Spinal cord (tissue), 9 donors: ENCODE measurements at regions not wholly inside any gene's neighbourhood (a gene's known extent, or its start where the extent isn't known, plus 50 kb on each side); places are given as distances from the start of the nearest gene placed in this dataset.

Experiments used
- DNase-seq, 6 donors: peaks; one replicate each; pipeline versions ENCODE4 v3.0.0 to v3.0.0-alpha.2; 2013 to 2015; ENCODE audit warnings: low spot score in 6 of 6, low read depth in 4 of 6
- H3K27ac ChIP-seq: one replicate; pipeline ENCODE4 v1.5.1; 2013; ENCODE audit warnings: low read depth, low read length, control low read depth
- H3K27me3 ChIP-seq: one replicate; pipeline ENCODE4 v1.6.1; 2013; ENCODE audit warnings: low read length; ENCODE audit not compliant: control insufficient read depth, insufficient read depth
- H3K36me3 ChIP-seq: one replicate; pipeline ENCODE4 v1.6.1; 2013; ENCODE audit warnings: low read length; ENCODE audit not compliant: control insufficient read depth, insufficient read depth
- H3K4me1 ChIP-seq: one replicate; pipeline ENCODE4 v1.6.1; 2013; ENCODE audit warnings: low read length; ENCODE audit not compliant: control insufficient read depth, insufficient read depth
- H3K4me3 ChIP-seq: one replicate; pipeline ENCODE4 v1.5.1; 2013; ENCODE audit warnings: low read depth, low read length, control low read depth
- H3K9me3 ChIP-seq: one replicate; pipeline ENCODE4 v1.6.1; 2013; ENCODE audit warnings: low read length; ENCODE audit not compliant: control insufficient read depth, insufficient read depth
- WGBS: methylation state at CpG from one replicate; pipeline ENCODE4 v1.1.5; 2013; ENCODE audit warnings: missing lambda C conversion rate; ENCODE audit not compliant: insufficient coverage; 5-methylcytosine and 5-hydroxymethylcytosine counted together
- donor health status: healthy.

DNA sequence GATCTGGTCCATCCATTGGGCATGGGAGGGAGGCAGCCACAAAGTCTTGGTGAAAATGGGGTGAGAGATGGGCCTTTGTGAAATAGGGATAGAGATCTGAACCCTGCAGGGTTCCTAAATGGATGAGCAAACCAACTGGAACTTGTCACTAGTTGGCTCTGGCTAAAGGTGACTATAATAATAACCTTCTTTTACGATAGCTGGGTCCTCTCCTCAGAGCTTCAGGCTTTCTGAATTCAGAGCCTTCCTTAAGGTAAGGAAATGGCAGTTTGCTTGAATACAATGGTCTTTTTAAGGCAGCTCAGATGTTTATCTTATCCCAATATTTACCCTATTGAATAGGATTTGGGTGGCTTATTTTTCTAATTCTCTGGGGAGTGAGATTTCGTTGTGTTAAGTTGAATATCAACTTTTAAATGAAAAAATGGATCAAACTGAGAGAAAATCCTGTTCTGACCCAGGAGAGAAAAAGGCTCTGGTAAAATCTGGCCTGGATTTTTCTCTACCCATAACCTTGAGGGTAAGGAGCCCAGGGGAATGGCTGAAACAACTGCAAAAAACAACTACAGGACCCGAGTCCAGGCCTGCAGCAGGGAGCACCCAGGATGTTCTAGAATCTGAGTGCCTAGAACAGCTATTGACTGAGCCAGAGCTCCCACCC, 61.1 kb upstream of the CXCR4 start:
- no peak overlapping the region for H3K27ac ChIP-seq
- H3K36me3 ChIP-seq: no peaks in the 10 kb centered on the region
- 53% methylated on average over 1 of the region's 3 CpGs for WGBS
- H3K4me3 ChIP-seq: no peak overlapping the region
- no peaks in the 10 kb centered on the region for H3K9me3 ChIP-seq
- no peaks in the 10 kb centered on the region for H3K27me3 ChIP-seq
- no peaks in the 10 kb centered on the region for H3K4me1 ChIP-seq
- no peak for DNase-seq

DNA sequence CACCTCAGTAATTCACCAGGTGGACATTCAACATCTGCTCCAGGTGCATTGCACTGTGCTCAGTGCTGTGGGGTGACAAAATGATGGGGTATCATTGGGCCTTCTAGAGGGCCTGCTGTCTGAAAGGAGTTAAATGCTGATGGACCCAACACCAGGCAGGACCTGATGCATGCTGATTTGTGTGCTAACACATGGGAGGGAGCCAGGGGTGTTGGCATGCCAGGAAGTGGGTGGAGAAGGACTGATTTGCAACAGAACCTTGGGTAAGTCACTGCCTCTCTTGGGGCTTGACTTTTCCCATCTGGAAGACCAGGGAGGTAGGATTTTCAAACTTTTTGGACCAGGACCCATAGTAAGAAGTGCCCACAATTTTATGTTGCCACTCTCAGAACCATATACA, 57.9 kb upstream of the CXCR4 start:
- Histone ChIP-seq H3K4me1 (no peaks in the 10 kb centered on the region), H3K27me3 (no peaks in the 10 kb centered on the region), H3K27ac (no peak overlapping the region), H3K9me3 (no peaks in the 10 kb centered on the region), H3K4me3 (no peak overlapping the region), H3K36me3 (no peaks in the 10 kb centered on the region)
- DNase-seq: no peak

DNA sequence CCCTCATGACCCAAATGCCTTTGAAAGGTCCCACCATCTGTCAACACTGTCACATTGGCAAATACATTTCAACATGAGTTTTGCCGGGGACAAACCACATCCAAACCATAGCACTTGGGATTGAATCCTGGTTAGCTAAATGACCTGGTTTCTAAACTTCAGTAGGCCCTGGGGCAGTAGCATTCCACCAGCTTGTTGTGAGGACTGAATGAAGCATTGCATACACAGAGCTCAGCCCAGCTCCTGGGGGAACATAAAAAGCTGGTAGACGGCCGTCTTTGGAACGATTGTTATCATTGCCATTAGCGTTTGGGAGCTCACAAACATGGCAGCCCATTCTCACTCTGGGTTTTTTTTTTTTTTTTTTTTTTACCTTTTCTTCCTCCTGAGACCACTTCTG, 57.5 kb upstream of the CXCR4 start:
- no peaks in the 10 kb centered on the region for H3K4me1 ChIP-seq
- no peaks in the 10 kb centered on the region for H3K9me3 ChIP-seq
- 91% methylated on average over 5 of the region's 5 CpGs for WGBS

GRCh38 chr2:136173126-136173525, 55.2 kb upstream of the CXCR4 start:
- Histone ChIP-seq H3K27ac (no peak overlapping the region), H3K4me3 (no peak overlapping the region), H3K36me3 (no peaks in the 10 kb centered on the region), H3K27me3 (no peaks in the 10 kb centered on the region), H3K4me1 (no peaks in the 10 kb centered on the region), H3K9me3 (no peaks in the 10 kb centered on the region)
- DNase-seq: no peak
- WGBS: no CpG with 5 or more reads among the region's 1 CpG

More for the DNA sequence above, 57.5 kb upstream of the CXCR4 start:
- DNase-seq: no peak
- no peaks in the 10 kb centered on the region for H3K36me3 ChIP-seq
- H3K4me3 ChIP-seq: no peak overlapping the region
- H3K27me3 ChIP-seq: no peaks in the 10 kb centered on the region
- no peak overlapping the region for H3K27ac ChIP-seq

DNA sequence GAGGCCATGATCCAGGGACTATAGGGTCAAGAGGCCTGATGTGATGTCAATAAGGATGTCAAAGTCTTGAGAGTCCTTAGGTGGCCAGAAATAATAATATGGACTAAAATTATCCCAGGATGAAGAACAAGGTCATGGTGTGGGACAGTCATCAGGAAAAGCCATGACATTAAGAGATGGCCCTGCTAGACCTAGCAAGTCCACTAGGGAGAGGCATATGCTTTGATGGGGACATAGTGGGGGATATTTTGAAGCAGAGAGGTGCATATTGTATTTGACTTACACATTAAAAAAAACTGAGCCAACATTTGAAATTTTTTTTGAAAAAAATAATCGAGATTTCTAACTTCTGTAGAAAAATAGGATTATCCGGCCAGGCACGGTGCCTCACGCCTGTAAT, 53.3 kb upstream of the CXCR4 start:
- Histone ChIP-seq H3K4me1 (no peaks in the 10 kb centered on the region), H3K9me3 (no peaks in the 10 kb centered on the region), H3K27ac (no peak overlapping the region), H3K36me3 (no peaks in the 10 kb centered on the region), H3K4me3 (no peak overlapping the region), H3K27me3 (no peaks in the 10 kb centered on the region)
- DNase-seq: no peak
- WGBS: 93% methylated on average over 3 of the region's 4 CpGs

GRCh38 chr2:136168720-136169119, 50.8 kb upstream of the CXCR4 start:
- Histone ChIP-seq H3K4me3 (no peak overlapping the region), H3K27ac (no peak overlapping the region), H3K27me3 (no peaks in the 10 kb centered on the region), H3K9me3 (no peaks in the 10 kb centered on the region), H3K4me1 (no peaks in the 10 kb centered on the region), H3K36me3 (no peaks in the 10 kb centered on the region)
- DNase-seq: peak in 2 of 6 donors; percentile 26 to 71
- 45% methylated on average over 2 of the region's 5 CpGs for WGBS

DNA sequence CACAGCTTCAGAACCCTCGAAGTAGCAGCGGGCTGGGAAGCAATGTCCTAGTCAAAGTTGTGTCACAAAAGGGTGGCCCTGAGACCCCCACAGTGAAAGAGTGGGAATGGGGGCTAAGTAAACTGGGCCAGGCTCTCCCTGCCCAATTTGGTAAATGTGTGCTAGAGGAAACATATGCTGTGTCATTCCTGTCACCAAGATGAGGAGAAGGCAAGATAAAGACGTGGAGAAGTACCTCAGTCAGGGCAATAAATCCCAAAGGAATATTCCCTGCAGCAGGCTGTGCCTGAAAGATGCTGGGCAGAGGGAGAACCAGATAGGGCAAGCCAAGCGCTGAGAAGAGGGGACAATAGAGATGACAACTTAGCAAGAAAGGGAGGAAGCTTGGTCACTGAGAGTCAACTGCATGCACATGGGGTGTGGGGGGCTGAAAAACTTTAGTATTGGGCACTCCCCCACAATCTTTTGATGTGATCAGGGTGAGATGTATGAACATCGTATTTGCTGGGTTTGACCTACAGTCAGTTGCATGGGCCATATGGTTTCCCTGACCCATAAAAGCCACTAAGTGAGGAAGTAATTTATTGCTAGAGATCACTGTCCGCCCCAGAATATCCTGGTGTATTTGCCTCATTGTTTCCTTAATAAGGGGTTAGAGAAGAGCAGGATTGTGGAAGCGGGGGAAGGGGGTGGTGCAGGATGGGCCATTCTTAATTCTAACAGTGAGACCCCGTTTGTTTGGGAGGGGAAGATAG, 49.9 kb upstream of the CXCR4 start:
- Histone ChIP-seq H3K27ac (no peak overlapping the region), H3K4me3 (no peak overlapping the region), H3K4me1 (no peaks in the 10 kb centered on the region), H3K36me3 (no peaks in the 10 kb centered on the region), H3K9me3 (no peaks in the 10 kb centered on the region), H3K27me3 (no peaks in the 10 kb centered on the region)
- no peak for DNase-seq
- 59% methylated on average over 7 of the region's 8 CpGs for WGBS
